HEK293 (cell line): ENCODE measurements at regions not wholly inside any gene's neighbourhood (a gene's known extent, or its start where the extent isn't known, plus 50 kb on each side); places are given as distances from the start of the nearest gene placed in this dataset.

Source experiments
- HOXC10 ChIP-seq: sonication (generic); formaldehyde crosslinking; IDR thresholded peaks from 2 replicates; pipeline ENCODE4 v1.8.1; 2023; ENCODE audit warnings: mild to moderate bottlenecking, missing genetic modification reagents
- ZNF184 ChIP-seq: fragments of 450-650 bp; IDR thresholded peaks from 2 replicates; pipeline ENCODE4 v1.5.1; 2018; ENCODE audit warnings: missing biosample characterization, mild to moderate bottlenecking, missing genetic modification characterization
- ZXDB ChIP-seq: fragments of 450-650 bp; formaldehyde crosslinking; IDR thresholded peaks from 2 replicates; pipeline ENCODE4 v1.5.1; 2016; ENCODE audit warnings: missing biosample characterization, missing genetic modification characterization
- TF ChIP-seq, protein P1 (sequence below): fragments of 450-650 bp; formaldehyde crosslinking; IDR thresholded peaks from 2 replicates; pipeline ENCODE4 v1.5.1; 2016; ENCODE audit warnings: missing biosample characterization, missing genetic modification characterization

DNA sequence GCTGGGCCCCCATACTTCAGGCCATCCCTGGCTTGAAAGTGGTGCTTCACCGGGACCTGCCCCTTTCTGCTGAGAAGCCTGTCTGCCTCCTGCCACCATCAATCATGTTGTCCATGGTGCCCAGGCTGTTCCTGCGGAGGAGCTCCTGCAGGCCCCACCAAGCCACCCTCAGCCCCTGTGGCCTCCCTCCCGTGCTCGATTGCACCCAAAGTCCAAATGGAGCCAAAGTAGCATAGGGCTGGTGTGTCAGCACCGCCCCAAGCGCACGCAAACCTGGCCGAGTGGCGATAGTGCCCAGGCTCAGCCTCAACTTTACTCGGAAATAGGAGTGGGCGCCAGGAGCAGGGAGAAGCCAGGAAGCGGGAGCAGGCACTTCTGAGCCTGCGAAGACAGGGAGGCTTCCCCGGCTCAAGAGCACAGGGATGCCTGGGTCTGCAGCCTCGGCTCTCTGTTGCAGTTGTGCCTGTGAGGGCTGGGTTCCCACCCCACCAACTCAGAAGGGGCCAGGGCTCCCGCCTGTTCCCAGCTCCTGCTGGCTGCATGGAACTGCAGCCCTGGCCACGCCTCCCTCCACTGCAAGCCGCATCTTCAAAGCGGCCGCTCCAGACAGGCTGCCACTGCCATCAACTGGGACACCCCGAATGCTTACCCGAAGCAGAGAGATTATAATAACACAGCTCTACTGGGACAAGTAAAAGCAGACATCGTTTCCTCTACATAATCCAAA is 203.0 kb downstream of the ARRDC4 start:
- TF ChIP-seq ZXDB: no peak
- TF ChIP-seq, protein P1, sequence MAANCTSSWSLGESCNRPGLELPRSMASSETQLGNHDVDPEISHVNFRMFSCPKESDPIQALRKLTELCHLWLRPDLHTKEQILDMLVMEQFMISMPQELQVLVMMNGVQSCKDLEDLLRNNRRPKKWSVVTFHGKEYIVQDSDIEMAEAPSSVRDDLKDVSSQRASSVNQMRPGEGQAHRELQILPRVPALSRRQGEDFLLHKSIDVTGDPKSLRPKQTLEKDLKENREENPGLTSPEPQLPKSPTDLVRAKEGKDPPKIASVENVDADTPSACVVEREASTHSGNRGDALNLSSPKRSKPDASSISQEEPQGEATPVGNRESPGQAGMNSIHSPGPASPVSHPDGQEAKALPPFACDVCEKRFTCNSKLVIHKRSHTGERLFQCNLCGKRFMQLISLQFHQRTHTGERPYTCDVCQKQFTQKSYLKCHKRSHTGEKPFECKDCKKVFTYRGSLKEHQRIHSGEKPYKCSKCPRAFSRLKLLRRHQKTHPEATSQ (tag by site-specific recombination): no peak
- TF ChIP-seq ZNF184 (tag by site-specific recombination): no peak
- TF ChIP-seq HOXC10 (CRISPR knock-in tag): no peak
